IgD-negative memory B cell (primary cell): ENCODE measurements at regions not wholly inside any gene's neighbourhood (a gene's known extent, or its start where the extent isn't known, plus 50 kb on each side); places are given as distances from the start of the nearest gene placed in this dataset.

ENCODE experiments used
- H3K27ac Mint-ChIP-seq, 3 donors: one replicate each; pipeline ENCODE4 v1.8.0; 2020 to 2022; ENCODE audit warnings: mild to moderate bottlenecking in 3 of 3, mixed read lengths in 3 of 3, moderate library complexity in 1 of 3
- H3K27me3 Mint-ChIP-seq: one replicate; pipeline ENCODE4 v1.8.0; 2021; ENCODE audit warnings: mixed read lengths
- H3K36me3 Mint-ChIP-seq: one replicate; pipeline ENCODE4 v1.8.0; 2020; ENCODE audit warnings: mild to moderate bottlenecking, mixed read lengths
- H3K4me1 Mint-ChIP-seq, 3 donors: one replicate each; pipeline ENCODE4 v1.8.0; 2020 to 2022; ENCODE audit warnings: mixed read lengths in 3 of 3, mild to moderate bottlenecking in 1 of 3
- H3K4me3 Mint-ChIP-seq, 4 donors: one replicate each; pipeline ENCODE4 v1.8.0; 2020 to 2022; ENCODE audit warnings: mild to moderate bottlenecking in 4 of 4, mixed read lengths in 4 of 4, moderate library complexity in 3 of 4
- H3K9me3 Mint-ChIP-seq, 3 donors: one replicate each; pipeline ENCODE4 v1.8.0; 2020 to 2021; ENCODE audit warnings: mixed read lengths in 3 of 3, mild to moderate bottlenecking in 1 of 3

DNA sequence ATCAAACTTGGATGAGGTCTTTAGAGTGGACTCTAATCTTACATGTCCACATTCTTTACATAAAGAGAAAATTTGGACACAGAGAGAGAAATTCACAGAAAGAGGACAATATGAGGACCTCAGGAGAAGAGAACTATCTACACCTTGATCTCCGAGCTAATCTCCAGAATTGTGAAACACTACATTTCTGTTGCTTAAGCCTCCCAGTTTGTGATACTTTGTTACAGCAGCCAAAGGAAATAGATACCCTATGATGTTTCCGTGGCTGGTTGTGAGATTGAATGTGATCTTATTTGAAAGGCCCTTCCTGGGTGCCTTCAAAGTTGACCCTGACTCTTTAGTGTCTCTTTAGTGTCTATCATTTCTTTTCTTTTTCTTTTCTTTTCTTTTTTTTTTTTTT, 326.1 kb upstream of the CLNK start:
- Mint-ChIP-seq H3K27ac (no peak overlapping the region), H3K9me3 (peaks cover 0 to 8% (median 2%) of the 10 kb centered on the region in 3 donors), H3K36me3 (no peaks in the 10 kb centered on the region), H3K4me3 (no peak overlapping the region), H3K4me1 (peaks cover 4 to 12% (median 11%) of the 10 kb centered on the region in 3 donors), H3K27me3 (no peaks in the 10 kb centered on the region)

GRCh38 chr4:11009281-11009680, 324.7 kb upstream of the CLNK start:
- no peaks in the 10 kb centered on the region for H3K27me3 Mint-ChIP-seq
- no peak overlapping the region for H3K27ac Mint-ChIP-seq
- peaks cover 10 to 21% (median 14%) of the 10 kb centered on the region in 3 donors for H3K4me1 Mint-ChIP-seq
- no peak overlapping the region for H3K4me3 Mint-ChIP-seq
- no peaks in the 10 kb centered on the region for H3K36me3 Mint-ChIP-seq
- peaks cover 0 to 8% (median 2%) of the 10 kb centered on the region in 3 donors for H3K9me3 Mint-ChIP-seq

DNA sequence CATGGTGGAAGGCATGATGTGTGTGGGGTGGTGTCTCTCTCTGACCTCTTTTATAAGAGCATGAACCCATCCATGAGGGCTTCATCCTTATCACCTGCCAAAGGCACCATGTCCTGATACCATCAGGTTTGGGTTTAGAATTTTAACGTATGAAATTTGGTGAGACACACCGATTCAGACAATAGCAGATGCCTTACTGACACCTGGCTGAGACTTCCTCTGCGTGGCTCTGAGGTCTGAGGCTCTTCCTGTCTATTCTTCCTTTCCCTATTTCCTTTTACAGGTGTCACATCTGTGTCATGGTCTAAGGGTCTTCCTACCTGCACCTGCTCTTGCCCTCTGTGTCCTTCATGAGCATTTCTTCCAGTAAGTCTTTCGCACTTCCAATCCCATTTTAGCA, 320.7 kb upstream of the CLNK start:
- peak overlapping the region in 2 of 4 donors; percentile 19 to 20 for H3K4me3 Mint-ChIP-seq

GRCh38 chr4:11004818-11005217, 320.2 kb upstream of the CLNK start:
- peak overlapping the region in 1 of 4 donors; percentile 20 for H3K4me3 Mint-ChIP-seq
- peaks cover 10 to 16% (median 12%) of the 10 kb centered on the region in 3 donors for H3K4me1 Mint-ChIP-seq

More for the DNA sequence above, 320.7 kb upstream of the CLNK start:
- Mint-ChIP-seq H3K4me1 (peaks cover 10 to 16% (median 12%) of the 10 kb centered on the region in 3 donors), H3K36me3 (peaks cover 2% of the 10 kb centered on the region), H3K27ac (peak overlapping the region in 1 of 3 donors; percentile 1), H3K27me3 (no peaks in the 10 kb centered on the region), H3K9me3 (peaks cover 0 to 8% (median 2%) of the 10 kb centered on the region in 3 donors)

DNA sequence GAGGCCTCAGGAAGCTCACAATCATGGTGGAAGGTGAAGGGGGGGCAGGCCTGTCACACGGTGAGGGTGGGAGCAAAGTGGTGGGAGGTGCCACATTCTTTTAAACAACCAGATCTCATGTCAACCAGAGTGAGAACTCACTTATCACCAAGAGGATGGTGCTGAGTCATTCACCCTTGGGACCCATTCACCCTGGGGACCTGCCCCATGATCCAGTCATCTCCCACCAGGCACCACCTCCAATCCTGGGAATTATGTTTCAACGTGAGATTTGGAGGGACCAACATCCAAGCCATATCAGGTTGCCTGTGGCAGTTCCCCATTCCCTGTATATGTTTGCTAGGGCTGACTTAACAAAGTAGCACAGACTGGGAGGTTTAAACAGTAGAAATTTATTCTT, 318.4 kb upstream of the CLNK start:
- H3K4me1 Mint-ChIP-seq: peaks cover 15 to 16% (median 16%) of the 10 kb centered on the region in 3 donors
- H3K9me3 Mint-ChIP-seq: no peaks in the 10 kb centered on the region
- peaks cover 2% of the 10 kb centered on the region for H3K36me3 Mint-ChIP-seq
- H3K27ac Mint-ChIP-seq: peak overlapping the region in 1 of 3 donors; percentile 38
- no peak overlapping the region for H3K4me3 Mint-ChIP-seq
- no peaks in the 10 kb centered on the region for H3K27me3 Mint-ChIP-seq

More at GRCh38 chr4:11004818-11005217, 320.2 kb upstream of the CLNK start:
- H3K27ac Mint-ChIP-seq: no peak overlapping the region
- peaks cover 0 to 8% (median 2%) of the 10 kb centered on the region in 3 donors for H3K9me3 Mint-ChIP-seq
- H3K27me3 Mint-ChIP-seq: no peaks in the 10 kb centered on the region
- H3K36me3 Mint-ChIP-seq: peaks cover 2% of the 10 kb centered on the region

- H3K4me3 Mint-ChIP-seq: no peak overlapping the region
- peaks cover 0 to 5% (median 3%) of the 10 kb centered on the region in 3 donors for H3K4me1 Mint-ChIP-seq
- no peaks in the 10 kb centered on the region for H3K27me3 Mint-ChIP-seq
- no peak overlapping the region for H3K27ac Mint-ChIP-seq
- H3K9me3 Mint-ChIP-seq: peaks cover 0 to 2% (median 0%) of the 10 kb centered on the region in 3 donors
- peaks cover 2% of the 10 kb centered on the region for H3K36me3 Mint-ChIP-seq
Measured at GRCh38 chr4:10998846-10999245, 314.3 kb upstream of the CLNK start.

DNA sequence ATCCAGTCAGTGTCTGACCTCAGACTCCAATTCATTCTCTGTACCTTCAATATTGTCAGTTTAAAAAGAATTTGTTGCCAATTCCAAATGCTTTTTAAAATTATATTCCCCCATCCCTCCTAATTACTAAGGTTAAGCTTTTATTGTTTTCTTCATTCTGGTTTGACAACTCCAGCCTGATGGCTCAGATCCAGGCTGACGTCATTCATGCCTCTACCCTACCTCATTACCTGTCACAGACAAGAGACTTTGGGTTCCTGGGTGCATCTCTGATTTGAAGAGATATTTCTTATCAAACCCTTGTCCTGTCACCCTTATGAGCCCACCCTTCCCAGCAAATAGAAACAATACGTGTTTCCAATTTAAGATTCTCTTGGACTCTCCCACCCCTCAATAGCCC, 300.2 kb upstream of the CLNK start:
- Mint-ChIP-seq H3K27me3 (peaks cover 2% of the 10 kb centered on the region), H3K36me3 (no peaks in the 10 kb centered on the region), H3K4me1 (peaks cover 21 to 27% (median 22%) of the 10 kb centered on the region in 3 donors), H3K27ac (peak overlapping the region in 1 of 3 donors; percentile 17), H3K9me3 (peaks cover 0 to 3% (median 2%) of the 10 kb centered on the region in 3 donors), H3K4me3 (no peak overlapping the region)

DNA sequence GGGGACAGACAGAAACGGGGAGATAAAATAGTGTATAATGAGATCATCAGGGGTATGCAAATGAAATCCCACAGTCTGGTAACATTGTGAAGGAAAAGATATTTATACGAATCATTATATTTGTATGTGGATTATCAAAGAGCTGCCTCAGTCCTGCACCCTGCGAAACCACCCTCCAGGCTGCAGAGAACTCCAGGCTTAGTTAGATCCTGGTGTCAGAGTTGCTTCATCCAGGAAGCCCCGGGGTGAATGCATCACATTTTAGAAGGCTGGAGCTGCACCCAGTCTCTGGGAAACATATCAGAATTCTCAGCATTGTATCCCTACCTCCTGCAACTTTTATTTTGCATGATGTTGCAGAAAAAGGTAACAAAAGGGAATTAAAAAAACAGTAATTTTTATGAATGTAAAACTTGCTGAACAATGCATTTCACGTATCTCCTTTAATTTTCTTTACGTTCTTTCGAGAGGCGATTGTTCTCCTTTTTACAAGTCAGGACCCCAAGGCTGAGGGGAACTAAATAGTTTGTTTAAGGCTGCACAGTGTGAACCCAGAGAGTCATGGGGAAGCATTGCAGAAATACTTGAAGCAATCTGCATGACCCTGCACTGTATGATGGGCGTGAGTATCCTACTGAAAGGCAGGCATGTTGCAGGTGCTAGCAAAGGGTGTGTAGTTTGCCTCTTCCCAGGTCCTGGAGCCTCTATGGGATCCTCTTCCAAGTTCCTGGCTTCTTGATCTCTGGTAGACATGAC, 299.5 kb upstream of the CLNK start:
- H3K4me3 Mint-ChIP-seq: no peak overlapping the region
- no peak overlapping the region for H3K27ac Mint-ChIP-seq
- no peaks in the 10 kb centered on the region for H3K36me3 Mint-ChIP-seq
- peaks cover 0 to 3% (median 2%) of the 10 kb centered on the region in 3 donors for H3K9me3 Mint-ChIP-seq
- H3K27me3 Mint-ChIP-seq: peaks cover 2% of the 10 kb centered on the region
- H3K4me1 Mint-ChIP-seq: peaks cover 21 to 27% (median 22%) of the 10 kb centered on the region in 3 donors

GRCh38 chr4:10983268-10983667, 298.7 kb upstream of the CLNK start:
- Mint-ChIP-seq H3K9me3 (no peaks in the 10 kb centered on the region), H3K4me3 (peak overlapping the region in 1 of 4 donors; percentile 87), H3K27ac (no peak overlapping the region), H3K27me3 (peaks cover 2% of the 10 kb centered on the region), H3K36me3 (no peaks in the 10 kb centered on the region), H3K4me1 (peaks cover 22 to 30% (median 24%) of the 10 kb centered on the region in 3 donors)

DNA sequence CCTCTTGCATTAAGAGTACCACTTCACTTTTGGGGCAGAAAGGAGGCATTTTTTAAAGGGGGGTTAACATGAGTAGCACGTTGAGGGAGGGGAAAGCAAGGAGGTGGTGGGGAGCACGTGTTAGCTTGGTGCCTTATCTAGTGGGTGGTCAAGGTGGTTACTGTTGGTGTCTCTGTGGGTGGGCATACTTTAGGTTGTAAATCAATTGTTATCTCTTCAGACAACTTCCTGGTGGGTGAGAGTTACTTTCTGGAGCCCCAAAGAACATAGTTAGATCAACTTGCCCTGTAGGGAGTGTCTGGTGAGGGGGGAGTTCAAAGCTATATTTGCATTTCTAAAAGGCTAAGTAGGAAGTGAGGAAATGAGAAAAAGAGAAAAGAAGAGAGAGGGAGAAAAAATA, 297.7 kb upstream of the CLNK start:
- no peak overlapping the region for H3K27ac Mint-ChIP-seq
- H3K27me3 Mint-ChIP-seq: peaks cover 2% of the 10 kb centered on the region
- H3K4me1 Mint-ChIP-seq: peaks cover 32 to 36% (median 32%) of the 10 kb centered on the region in 3 donors
- H3K9me3 Mint-ChIP-seq: no peaks in the 10 kb centered on the region
- peak overlapping the region in 2 of 4 donors; percentile 39 to 49 for H3K4me3 Mint-ChIP-seq
- H3K36me3 Mint-ChIP-seq: no peaks in the 10 kb centered on the region

DNA sequence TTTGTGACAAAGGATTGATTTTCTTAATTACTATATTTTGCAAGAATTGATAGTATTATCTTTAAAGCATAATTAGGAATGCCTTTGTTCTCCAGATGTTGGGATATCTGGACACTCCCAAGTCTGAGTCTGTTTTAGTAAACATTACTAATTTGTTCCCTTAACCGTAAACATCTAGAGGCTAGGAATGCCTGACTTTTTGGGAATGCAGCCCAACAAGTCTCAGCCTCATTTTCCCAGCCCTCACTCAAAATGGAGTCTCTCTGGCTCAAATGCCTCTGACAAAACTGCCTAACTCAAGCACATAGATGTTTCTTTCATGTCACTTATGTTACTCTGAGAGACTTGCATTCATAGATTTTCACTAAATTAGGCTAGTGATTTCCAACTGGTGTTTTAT, 297.0 kb upstream of the CLNK start:
- H3K9me3 Mint-ChIP-seq: no peaks in the 10 kb centered on the region
- H3K4me1 Mint-ChIP-seq: peaks cover 33 to 37% (median 37%) of the 10 kb centered on the region in 3 donors
- no peak overlapping the region for H3K27ac Mint-ChIP-seq
- H3K36me3 Mint-ChIP-seq: no peaks in the 10 kb centered on the region
- H3K27me3 Mint-ChIP-seq: peaks cover 2% of the 10 kb centered on the region
- no peak overlapping the region for H3K4me3 Mint-ChIP-seq

DNA sequence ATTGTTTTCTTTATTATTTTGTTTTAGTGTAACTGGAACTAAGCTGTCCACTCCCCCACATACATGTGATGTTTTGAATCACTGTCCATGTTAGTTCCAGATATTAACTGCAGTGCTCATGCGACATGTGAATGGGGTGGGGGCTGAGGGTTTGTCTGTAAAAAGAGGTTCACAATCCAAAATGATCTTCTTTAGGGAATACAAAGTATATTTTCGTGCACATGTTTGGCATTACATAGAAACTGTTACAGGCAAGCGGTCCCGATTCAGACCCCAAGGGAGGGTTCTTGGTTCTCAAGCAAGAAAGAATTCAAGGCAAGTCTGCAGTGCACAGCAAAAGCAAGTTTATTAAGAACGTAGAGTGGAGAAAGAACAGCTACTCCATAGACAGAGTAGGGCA, 296.5 kb upstream of the CLNK start:
- H3K36me3 Mint-ChIP-seq: no peaks in the 10 kb centered on the region
- H3K4me3 Mint-ChIP-seq: no peak overlapping the region
- peaks cover 2% of the 10 kb centered on the region for H3K27me3 Mint-ChIP-seq
- no peak overlapping the region for H3K27ac Mint-ChIP-seq
- H3K4me1 Mint-ChIP-seq: peaks cover 33 to 37% (median 37%) of the 10 kb centered on the region in 3 donors
- H3K9me3 Mint-ChIP-seq: no peaks in the 10 kb centered on the region

GRCh38 chr4:10979032-10979431, 294.5 kb upstream of the CLNK start:
- H3K4me3 Mint-ChIP-seq: no peak overlapping the region
- H3K9me3 Mint-ChIP-seq: peaks cover 0 to 4% (median 3%) of the 10 kb centered on the region in 3 donors
- peaks cover 3% of the 10 kb centered on the region for H3K36me3 Mint-ChIP-seq
- peaks cover 2% of the 10 kb centered on the region for H3K27me3 Mint-ChIP-seq
- H3K27ac Mint-ChIP-seq: no peak overlapping the region
- H3K4me1 Mint-ChIP-seq: peaks cover 33 to 40% (median 38%) of the 10 kb centered on the region in 3 donors

GRCh38 chr4:10977534-10977933, 293.0 kb upstream of the CLNK start:
- H3K9me3 Mint-ChIP-seq: peaks cover 3 to 9% (median 5%) of the 10 kb centered on the region in 3 donors
- no peak overlapping the region for H3K27ac Mint-ChIP-seq
- no peaks in the 10 kb centered on the region for H3K27me3 Mint-ChIP-seq
- peaks cover 3% of the 10 kb centered on the region for H3K36me3 Mint-ChIP-seq
- H3K4me1 Mint-ChIP-seq: peaks cover 20 to 27% (median 26%) of the 10 kb centered on the region in 3 donors
- H3K4me3 Mint-ChIP-seq: peak overlapping the region in 2 of 4 donors; percentile 2 to 51

- peak overlapping the region in 1 of 4 donors; percentile 34 for H3K4me3 Mint-ChIP-seq
- peaks cover 14 to 20% (median 20%) of the 10 kb centered on the region in 3 donors for H3K4me1 Mint-ChIP-seq
- no peaks in the 10 kb centered on the region for H3K27me3 Mint-ChIP-seq
- peaks cover 3% of the 10 kb centered on the region for H3K36me3 Mint-ChIP-seq
- no peak overlapping the region for H3K27ac Mint-ChIP-seq
- H3K9me3 Mint-ChIP-seq: peaks cover 3 to 15% (median 6%) of the 10 kb centered on the region in 3 donors
Measured at GRCh38 chr4:10974371-10974770, 289.8 kb upstream of the CLNK start.
